ENCODE measurements at regions not wholly inside any gene's neighbourhood (a gene's known extent, or its start where the extent isn't known, plus 50 kb on each side); places are given as distances from the start of the nearest gene placed in this dataset.

- no peak; the same call in 2 of the 3 replicates for TF ChIP-seq CTCF (conservative IDR thresholded peaks at IDR 0.05)
- no peaks in the 10 kb centered on the region for H3K79me2 ChIP-seq (ENCODE audit: insufficient read depth, low read length)
- DNase-seq, result no peak
- H3K4me1 ChIP-seq (ENCODE audit: insufficient read depth, low read length), result no peaks in the 10 kb centered on the region
- H4K5ac ChIP-seq (ENCODE audit: insufficient read length, low read depth, low read length), result no peak overlapping the region
- H3K79me1 ChIP-seq (ENCODE audit: insufficient read depth, low read depth, low read length, poor library complexity, severe bottlenecking), result no peaks in the 10 kb centered on the region
- no peak overlapping the region for H2AK5ac ChIP-seq (ENCODE audit: insufficient read length, low read length)
- H2AFZ ChIP-seq (ENCODE audit: low read length), result no peak overlapping the region
- Mint-ChIP-seq H3K27me3 (ENCODE audit: low read depth) (no peaks in the 10 kb centered on the region), H3K36me3 (ENCODE audit: insufficient read depth in 1 of 3, low read depth in 3 of 3) (peaks cover 0 to 4% (median 0%) of the 10 kb centered on the region in 3 experiments; a peak in 2 of 7 replicates), H3K4me3 (no peak overlapping the region), H3K27ac (peak overlapping the region in 1 of 3 experiments; percentile 8; a peak in 1 of 7 replicates), H3K4me1 (peaks cover 0 to 4% of the 10 kb centered on the region in 2 experiments; a peak in 1 of 4 replicates), H3K9me3 (peaks cover 0 to under 1% of the 10 kb centered on the region in 2 experiments; a peak in 1 of 5 replicates)
- WGBS (ENCODE audit: extremely low coverage, insufficient read length, low lambda C conversion rate), result no CpG with 5 or more reads among the region's 5 CpGs
- no peak overlapping the region for H3K14ac ChIP-seq (ENCODE audit: insufficient read depth, low read length)
- no peak overlapping the region for H3K18ac ChIP-seq (ENCODE audit: insufficient read length, low read depth, low read length)
- no peak overlapping the region for H2BK5ac ChIP-seq (ENCODE audit: insufficient read length, low read length)
- no peaks in the 10 kb centered on the region for H3K9me3 ChIP-seq (ENCODE audit: control insufficient read depth, low read depth, low read length)
- no peaks in the 10 kb centered on the region for H3K27me3 ChIP-seq (ENCODE audit: insufficient read depth, low read length)
- no peak overlapping the region for H3K4me2 ChIP-seq (ENCODE audit: insufficient read depth, insufficient read length, low read length)
- H4K91ac ChIP-seq (ENCODE audit: insufficient read length, low read depth, low read length), result no peak overlapping the region
- H3K9ac ChIP-seq (ENCODE audit: extremely low read depth, insufficient read length, low read length), result no peak overlapping the region
- no peak overlapping the region for H3K27ac ChIP-seq (ENCODE audit: insufficient read length, low read depth, low read length)
- no peak overlapping the region for H3K23ac ChIP-seq (ENCODE audit: insufficient read length, low read depth, low read length)
- H2BK120ac ChIP-seq (ENCODE audit: low read depth, low read length, poor library complexity, severe bottlenecking), result no peak overlapping the region
- no peak overlapping the region for H2BK20ac ChIP-seq (ENCODE audit: low read depth, low read length, poor library complexity, severe bottlenecking)
- H3K23me2 ChIP-seq (ENCODE audit: insufficient read length, low read depth, low read length, poor library complexity, severe bottlenecking), result no peaks in the 10 kb centered on the region
- H4K20me1 ChIP-seq (ENCODE audit: control insufficient read depth, insufficient read depth, insufficient read length), result no peaks in the 10 kb centered on the region
- no peak overlapping the region for H2BK12ac ChIP-seq (ENCODE audit: insufficient read length, low read depth, low read length)
- H4K8ac ChIP-seq (replicated peaks; ENCODE audit: insufficient read length, low read depth, low read length), result no peak overlapping the region
- H3K56ac ChIP-seq (ENCODE audit: insufficient read length, low read depth, low read length), result no peak overlapping the region
- no peak overlapping the region for H3T11ph ChIP-seq (ENCODE audit: low read length)
- no peak overlapping the region for H3K4ac ChIP-seq (ENCODE audit: low read depth, low read length)
- H2BK15ac ChIP-seq (ENCODE audit: low read depth, low read length), result no peak overlapping the region
Measured at GRCh38 chr6:82095091-82095490, 152.5 kb downstream of the IBTK start.

Data from H9 (cell line).